ENCODE measurements at regions not wholly inside any gene's neighbourhood (a gene's known extent, or its start where the extent isn't known, plus 50 kb on each side); places are given as distances from the start of the nearest gene placed in this dataset.

DNA sequence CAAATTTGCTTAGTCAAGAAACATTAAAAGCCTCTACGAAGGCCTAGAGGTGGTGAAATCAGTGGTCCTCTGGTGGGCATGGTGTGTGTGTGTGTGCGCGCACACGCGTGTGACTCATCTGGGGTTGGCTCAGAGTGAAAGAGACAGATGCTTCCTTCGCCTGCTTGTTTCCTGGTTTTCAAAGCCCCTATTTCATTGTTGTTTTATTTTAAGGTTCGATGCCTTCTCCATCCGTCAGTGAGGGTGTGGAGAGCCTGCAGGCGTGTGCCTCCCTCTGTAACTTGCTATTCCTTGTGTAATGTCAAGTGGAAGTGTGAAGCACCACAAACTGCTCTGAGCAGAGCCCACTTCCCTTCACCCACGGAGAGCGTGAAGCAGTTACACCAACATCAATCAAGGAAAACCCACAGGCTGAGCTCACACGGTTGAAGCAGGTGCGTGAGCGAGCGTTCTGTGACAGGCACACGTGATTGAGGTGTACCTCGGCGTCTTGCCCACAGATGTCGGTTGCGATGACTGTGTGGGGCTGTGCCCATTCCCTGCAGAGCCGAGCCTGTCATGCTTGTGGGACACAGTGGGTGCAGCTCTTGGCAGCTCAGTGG lies 233.9 kb downstream of the PRL start:
- TF ChIP-seq, protein P1, sequence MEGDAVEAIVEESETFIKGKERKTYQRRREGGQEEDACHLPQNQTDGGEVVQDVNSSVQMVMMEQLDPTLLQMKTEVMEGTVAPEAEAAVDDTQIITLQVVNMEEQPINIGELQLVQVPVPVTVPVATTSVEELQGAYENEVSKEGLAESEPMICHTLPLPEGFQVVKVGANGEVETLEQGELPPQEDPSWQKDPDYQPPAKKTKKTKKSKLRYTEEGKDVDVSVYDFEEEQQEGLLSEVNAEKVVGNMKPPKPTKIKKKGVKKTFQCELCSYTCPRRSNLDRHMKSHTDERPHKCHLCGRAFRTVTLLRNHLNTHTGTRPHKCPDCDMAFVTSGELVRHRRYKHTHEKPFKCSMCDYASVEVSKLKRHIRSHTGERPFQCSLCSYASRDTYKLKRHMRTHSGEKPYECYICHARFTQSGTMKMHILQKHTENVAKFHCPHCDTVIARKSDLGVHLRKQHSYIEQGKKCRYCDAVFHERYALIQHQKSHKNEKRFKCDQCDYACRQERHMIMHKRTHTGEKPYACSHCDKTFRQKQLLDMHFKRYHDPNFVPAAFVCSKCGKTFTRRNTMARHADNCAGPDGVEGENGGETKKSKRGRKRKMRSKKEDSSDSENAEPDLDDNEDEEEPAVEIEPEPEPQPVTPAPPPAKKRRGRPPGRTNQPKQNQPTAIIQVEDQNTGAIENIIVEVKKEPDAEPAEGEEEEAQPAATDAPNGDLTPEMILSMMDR (IDR thresholded peaks at IDR 0.05; ENCODE audit: insufficient read depth, low read depth, low read length, missing control alignments), result no peak
- H3K4me3 ChIP-seq (ENCODE audit: low read length), result no peak overlapping the region
- DNase-seq (ENCODE audit: low read depth), result peak; percentile 41

DNA sequence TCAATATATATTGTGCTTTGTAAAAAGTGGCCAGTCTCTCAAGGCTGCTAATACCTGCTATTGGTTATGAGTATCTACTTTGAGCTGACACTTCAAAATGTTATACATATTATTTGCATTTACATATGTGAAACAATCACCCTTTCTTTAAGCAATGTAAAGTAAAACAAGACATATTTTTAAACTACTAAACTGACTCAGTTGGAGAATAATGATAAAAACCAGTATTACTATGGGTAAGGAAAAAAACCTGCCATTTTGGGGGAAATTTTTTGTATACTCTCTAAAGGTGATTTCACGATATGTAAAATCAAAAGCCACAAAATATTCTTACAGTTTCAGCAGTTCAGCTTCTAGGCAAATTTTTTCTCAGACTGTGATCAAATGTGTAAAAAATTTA lies 232.3 kb downstream of the PRL start:
- DNase-seq (ENCODE audit: low read depth), result no peak
- TF ChIP-seq, protein P1 (IDR thresholded peaks at IDR 0.05; ENCODE audit: insufficient read depth, low read depth, low read length, missing control alignments), result no peak
- H3K4me3 ChIP-seq (ENCODE audit: low read length), result no peak overlapping the region

DNA sequence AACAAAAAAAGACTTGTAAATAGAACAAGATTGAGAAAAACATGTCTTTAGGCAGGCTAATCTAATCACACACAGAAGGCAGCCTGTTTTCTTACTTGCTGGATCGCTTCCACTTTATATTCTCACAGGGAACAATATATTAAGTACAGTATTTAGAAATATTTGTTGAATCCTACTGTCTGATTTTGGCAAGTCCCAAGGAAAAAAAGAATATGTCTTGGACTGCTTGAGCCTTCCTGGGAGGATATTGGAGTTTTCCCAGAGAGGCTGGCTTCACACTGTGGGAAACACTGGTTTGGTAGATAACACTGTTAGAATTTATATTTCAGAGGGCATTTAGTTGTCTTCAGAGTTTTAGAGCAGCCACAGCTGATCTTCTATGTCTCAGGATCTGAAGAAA lies 229.7 kb downstream of the PRL start:
- TF ChIP-seq, protein P1 (IDR thresholded peaks at IDR 0.05; ENCODE audit: insufficient read depth, low read depth, low read length, missing control alignments), result no peak
- no peak overlapping the region for H3K4me3 ChIP-seq (ENCODE audit: low read length)
- DNase-seq (ENCODE audit: low read depth), result no peak

DNA sequence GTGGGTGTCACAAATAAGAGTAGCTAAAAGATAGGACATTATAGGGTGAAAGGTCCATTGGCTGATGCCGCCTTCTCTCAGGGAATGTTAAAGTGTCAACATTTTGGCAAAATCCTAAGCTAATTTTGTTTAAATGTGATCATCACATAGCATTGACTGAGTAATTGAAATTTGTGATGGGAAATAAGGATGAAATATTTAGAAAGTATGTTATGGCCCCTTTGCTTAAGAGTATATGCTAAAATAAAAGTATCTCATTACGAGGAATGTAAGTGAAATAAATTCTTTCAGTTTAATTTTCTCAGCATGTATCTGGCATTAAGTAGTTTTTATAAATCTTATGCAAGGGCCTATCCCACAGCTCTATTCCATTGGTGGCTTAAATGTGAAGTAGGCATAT lies 229.2 kb downstream of the PRL start:
- TF ChIP-seq, protein P1 (IDR thresholded peaks at IDR 0.05; ENCODE audit: insufficient read depth, low read depth, low read length, missing control alignments), result no peak
- no peak for DNase-seq (ENCODE audit: low read depth)
- no peak overlapping the region for H3K4me3 ChIP-seq (ENCODE audit: low read length)

DNA sequence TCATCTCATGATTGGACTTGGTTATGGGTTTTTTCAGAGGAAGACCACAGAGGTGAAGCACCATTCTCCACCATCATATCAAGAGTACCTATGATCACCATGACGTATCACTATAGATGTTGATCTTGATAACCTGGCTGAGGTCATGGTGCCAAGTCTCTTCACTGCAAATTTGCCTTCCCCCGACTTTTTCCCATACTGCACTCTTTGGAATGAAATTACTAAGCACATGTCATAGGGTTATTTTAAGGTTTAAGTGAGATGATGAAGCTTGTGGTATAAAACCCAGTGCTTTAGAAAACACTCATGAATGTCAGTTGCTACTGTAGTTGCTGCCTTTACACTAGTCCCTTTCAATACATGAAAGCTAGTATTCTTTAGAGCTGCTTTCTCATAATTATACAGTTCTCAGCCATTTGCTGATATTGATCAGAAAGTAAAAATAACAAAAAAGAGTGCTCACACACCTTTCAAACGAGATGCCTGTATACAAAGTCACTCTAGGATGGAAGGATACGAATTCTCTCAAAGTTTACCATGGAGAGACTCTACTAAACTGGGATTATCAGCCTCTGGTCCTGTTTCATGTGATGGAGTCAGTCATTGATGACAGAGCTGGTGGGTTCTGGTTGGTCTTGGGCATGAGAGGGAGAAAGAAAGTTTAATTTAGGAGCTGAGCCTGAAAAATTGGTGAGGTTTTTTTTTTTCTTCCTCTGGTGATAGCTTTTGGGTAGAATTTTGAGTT lies 228.1 kb downstream of the PRL start:
- no peak for DNase-seq (ENCODE audit: low read depth)

DNA sequence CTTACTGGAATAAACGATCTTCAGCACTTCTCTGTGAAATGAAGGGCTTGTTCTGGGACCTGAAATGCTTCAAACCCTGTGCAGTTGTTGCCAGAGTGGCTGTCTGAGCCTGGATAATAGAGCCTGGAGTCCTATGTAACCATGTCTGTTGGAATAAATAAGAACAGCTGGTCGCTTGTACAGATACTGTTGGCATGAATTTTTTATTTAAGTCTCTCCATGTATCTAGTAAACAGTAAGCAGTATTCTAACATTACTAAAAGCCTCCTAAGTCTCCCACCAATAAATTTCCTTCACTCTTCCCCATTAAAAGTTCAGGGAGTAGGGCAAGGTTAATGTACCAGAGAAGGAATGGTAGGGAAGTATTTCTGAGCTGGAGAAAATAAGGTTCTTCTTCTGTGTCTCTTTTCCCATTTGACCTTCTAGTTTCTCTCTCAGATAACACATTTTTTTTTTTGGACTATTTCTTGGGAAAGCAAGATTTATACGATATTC lies 227.5 kb downstream of the PRL start:
- TF ChIP-seq, protein P1 (IDR thresholded peaks at IDR 0.05; ENCODE audit: insufficient read depth, low read depth, low read length, missing control alignments), result no peak
- no peak overlapping the region for H3K4me3 ChIP-seq (ENCODE audit: low read length)
- DNase-seq (ENCODE audit: low read depth), result no peak

More for the DNA sequence above, 228.1 kb downstream of the PRL start:
- H3K4me3 ChIP-seq (ENCODE audit: low read length), result no peak overlapping the region
- TF ChIP-seq, protein P1 (IDR thresholded peaks at IDR 0.05; ENCODE audit: insufficient read depth, low read depth, low read length, missing control alignments), result no peak
